Lower leg skin (tissue), 4 donors: ENCODE measurements at regions not wholly inside any gene's neighbourhood (a gene's known extent, or its start where the extent isn't known, plus 50 kb on each side); places are given as distances from the start of the nearest gene placed in this dataset.
"Not testable (repeated sequence)": the region's sequence is repeated elsewhere in the genome, so short reads cannot be mapped to it uniquely, and the experiment has no call there.

Experiments
- DNase-seq, 2 donors: peaks; one replicate each; pipeline ENCODE4 v3.0.0-alpha.2; 2019; ENCODE audit warnings: low spot score in 2 of 2
- H3K4me3 ChIP-seq: fragments of 200-600 bp; sonication (generic); 2 replicates; pipeline ENCODE4 v1.5.1; 2017; ENCODE audit warnings: mild to moderate bottlenecking, low read depth; ENCODE audit not compliant: poor library complexity, severe bottlenecking
- POLR2A ChIP-seq, 2 donors: fragments of 450-650 bp; IDR thresholded peaks; one replicate each; pipeline ENCODE4 v1.6.1; 2016 to 2017; ENCODE audit warnings: antibody characterized with exemption in 2 of 2, mild to moderate bottlenecking in 1 of 2, moderate library complexity in 1 of 2
- WGBS, 2 donors: methylation state at CpG; one replicate each; pipeline ENCODE4 v1.1.5; 2018; 5-methylcytosine and 5-hydroxymethylcytosine counted together
- intact Hi-C: fragments of 100-400 bp; cut with DNase I; formaldehyde crosslinking; loops from one replicate; pipeline ENCODE4 v1.15.0; 2023; ENCODE audit warnings: low total_unique reads
- TF ChIP-seq, protein P1 (sequence below), 3 donors: fragments of 450-650 bp; IDR thresholded peaks; one replicate each; pipeline ENCODE4 v1.5.1; 2016; ENCODE audit warnings: antibody characterized with exemption in 3 of 3, mild to moderate bottlenecking in 3 of 3, moderate library complexity in 2 of 3

DNA sequence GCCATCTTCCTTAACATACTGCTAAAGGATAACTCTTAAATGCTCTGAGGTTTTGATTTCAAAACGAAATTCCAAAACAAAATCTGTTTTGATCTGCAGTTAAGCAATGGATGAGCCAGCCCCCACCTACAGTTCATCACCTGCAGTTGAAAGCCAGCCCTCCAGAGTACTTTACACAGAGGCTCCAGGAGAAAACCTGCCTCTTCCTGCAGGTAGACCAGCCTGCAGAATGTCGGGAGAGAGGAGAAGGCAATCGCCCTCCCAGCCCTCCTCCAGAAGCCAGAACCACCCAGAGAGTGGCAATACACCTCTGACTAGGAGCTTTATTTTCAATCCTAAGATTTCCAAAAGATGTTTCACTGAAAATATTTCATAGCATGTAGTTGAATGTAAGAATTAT, 798.1 kb downstream of the GATA3 start:
- 57 to 59% methylated on average over 3 of the region's 3 CpGs for WGBS, 2 donors
- intact Hi-C loops, result no loop called here
- H3K4me3 ChIP-seq, result no peak overlapping the region
- DNase-seq, result no peak
- no peak for TF ChIP-seq POLR2A (IDR thresholded peaks at IDR 0.05)
- TF ChIP-seq, protein P1, sequence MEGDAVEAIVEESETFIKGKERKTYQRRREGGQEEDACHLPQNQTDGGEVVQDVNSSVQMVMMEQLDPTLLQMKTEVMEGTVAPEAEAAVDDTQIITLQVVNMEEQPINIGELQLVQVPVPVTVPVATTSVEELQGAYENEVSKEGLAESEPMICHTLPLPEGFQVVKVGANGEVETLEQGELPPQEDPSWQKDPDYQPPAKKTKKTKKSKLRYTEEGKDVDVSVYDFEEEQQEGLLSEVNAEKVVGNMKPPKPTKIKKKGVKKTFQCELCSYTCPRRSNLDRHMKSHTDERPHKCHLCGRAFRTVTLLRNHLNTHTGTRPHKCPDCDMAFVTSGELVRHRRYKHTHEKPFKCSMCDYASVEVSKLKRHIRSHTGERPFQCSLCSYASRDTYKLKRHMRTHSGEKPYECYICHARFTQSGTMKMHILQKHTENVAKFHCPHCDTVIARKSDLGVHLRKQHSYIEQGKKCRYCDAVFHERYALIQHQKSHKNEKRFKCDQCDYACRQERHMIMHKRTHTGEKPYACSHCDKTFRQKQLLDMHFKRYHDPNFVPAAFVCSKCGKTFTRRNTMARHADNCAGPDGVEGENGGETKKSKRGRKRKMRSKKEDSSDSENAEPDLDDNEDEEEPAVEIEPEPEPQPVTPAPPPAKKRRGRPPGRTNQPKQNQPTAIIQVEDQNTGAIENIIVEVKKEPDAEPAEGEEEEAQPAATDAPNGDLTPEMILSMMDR (IDR thresholded peaks at IDR 0.05), result no peak

GRCh38 chr10:8853048-8853447, 798.6 kb downstream of the GATA3 start:
- no peak for TF ChIP-seq POLR2A (IDR thresholded peaks at IDR 0.05)
- TF ChIP-seq, protein P1 (IDR thresholded peaks at IDR 0.05), result no peak

DNA sequence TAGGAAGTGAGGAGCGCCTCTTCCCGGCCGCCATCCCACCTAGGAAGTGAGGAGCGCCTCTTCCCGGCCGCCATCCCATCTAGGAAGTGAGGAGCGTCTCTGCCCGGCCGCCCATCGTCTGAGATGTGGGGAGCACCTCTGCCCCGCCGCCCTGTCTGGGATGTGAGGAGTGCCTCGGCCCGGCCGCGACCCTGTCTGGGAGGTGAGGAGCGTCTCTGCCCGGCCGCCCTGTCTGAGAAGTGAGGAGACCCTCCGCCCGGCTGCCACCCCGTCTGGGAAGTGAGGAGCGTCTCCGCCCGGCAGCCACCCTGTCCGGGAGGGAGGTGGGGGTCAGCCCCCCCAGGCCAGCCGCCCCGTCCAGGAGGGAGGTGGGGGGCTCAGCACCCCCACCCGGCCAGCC, 814.4 kb downstream of the GATA3 start:
- intact Hi-C loops, H3K4me3 ChIP-seq, DNase-seq: not testable (repeated sequence)
- WGBS, 2 donors, result 96% methylated on average over 16 of the region's 29 CpGs; no CpG with 5 or more reads in 1 of the 2 donors

More at GRCh38 chr10:8853048-8853447, 798.6 kb downstream of the GATA3 start:
- 68 to 78% methylated on average over 7 of the region's 7 CpGs for WGBS, 2 donors
- no peak overlapping the region for H3K4me3 ChIP-seq
- DNase-seq, result no peak
- intact Hi-C loops, result no loop called here

DNA sequence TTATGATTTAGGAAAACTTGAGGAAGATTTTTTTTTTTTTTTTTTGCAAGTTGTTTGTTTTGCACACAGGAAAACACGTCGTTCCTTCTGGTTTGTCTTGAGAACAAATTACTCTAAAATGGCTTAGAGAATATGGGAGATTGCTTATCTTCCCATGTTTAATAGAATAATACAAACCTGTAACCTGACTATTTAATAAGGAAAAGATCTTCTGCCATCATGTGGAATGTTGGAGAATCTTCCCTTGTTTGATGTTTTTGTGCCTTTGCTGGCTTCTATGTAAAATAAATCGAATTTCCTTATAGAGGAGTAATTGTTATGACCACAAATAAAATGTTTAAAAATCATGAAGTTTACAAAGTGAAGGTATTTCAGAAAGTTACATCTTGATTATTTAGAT, 818.8 kb downstream of the GATA3 start:
- DNase-seq, result no peak
- 26 to 31% methylated on average over 3 of the region's 3 CpGs for WGBS, 2 donors
- no peak overlapping the region for H3K4me3 ChIP-seq
- TF ChIP-seq, protein P1 (IDR thresholded peaks at IDR 0.05), result no peak
- no peak for TF ChIP-seq POLR2A (IDR thresholded peaks at IDR 0.05)
- intact Hi-C loops, result loop anchor here (10.0 kb wide), 1 partner anchor 819 kb away; the partner anchor contains the start of gene GATA3

DNA sequence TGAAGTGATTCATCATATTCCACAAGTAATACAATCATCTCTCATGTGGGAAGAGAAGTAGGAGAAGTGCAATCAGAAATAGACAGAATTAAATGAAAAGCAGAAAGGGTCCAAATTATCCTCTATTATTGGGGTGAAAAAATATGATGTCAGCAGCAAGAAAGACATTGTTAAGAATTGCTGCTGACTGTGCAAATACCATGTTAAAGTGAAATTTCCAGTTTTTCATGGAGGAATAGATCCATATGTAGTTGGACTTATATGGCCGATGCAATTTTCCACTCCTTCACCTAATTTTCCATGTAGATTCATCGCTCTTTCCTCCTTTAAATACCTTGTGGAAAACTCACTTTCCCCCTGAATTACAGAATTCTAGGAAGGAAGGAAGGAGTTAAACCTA, 819.8 kb downstream of the GATA3 start:
- intact Hi-C loops, result loop anchor here (10.0 kb wide), 1 partner anchor 819 kb away; the partner anchor contains the start of gene GATA3
- TF ChIP-seq, protein P1 (IDR thresholded peaks at IDR 0.05), result no peak
- no peak for TF ChIP-seq POLR2A (IDR thresholded peaks at IDR 0.05)

DNA sequence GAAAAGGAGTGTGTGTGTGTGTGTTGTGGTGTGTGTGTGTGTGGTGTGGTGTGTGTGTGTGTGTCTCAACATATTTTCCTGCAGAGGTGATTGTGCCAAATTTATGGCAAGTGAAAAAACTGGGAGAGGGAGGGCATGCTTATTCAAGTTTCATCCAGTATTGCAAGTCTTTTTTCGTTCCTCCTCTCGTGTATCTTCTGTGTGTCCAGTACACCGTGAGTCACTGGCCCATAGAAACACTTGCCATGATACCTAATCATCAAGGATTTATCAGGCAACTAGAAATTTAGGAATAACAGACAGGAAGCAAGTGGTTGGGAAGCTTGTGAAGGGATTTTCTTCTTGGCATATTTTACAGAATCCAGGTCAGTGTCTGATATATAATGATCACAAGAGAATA, 820.5 kb downstream of the GATA3 start:
- TF ChIP-seq, protein P1 (IDR thresholded peaks at IDR 0.05), result no peak
- no peak for TF ChIP-seq POLR2A (IDR thresholded peaks at IDR 0.05)
- intact Hi-C loops, result loop anchor here (10.0 kb wide), 1 partner anchor 820 kb away; the partner anchor contains the start of gene GATA3
- H3K4me3 ChIP-seq, result no peak overlapping the region
- WGBS, 2 donors, result 61% methylated on average over 3 of the region's 3 CpGs
- no peak for DNase-seq

More for the DNA sequence above, 819.8 kb downstream of the GATA3 start:
- H3K4me3 ChIP-seq, result no peak overlapping the region
- 81 to 85% methylated on average over 2 of the region's 2 CpGs for WGBS, 2 donors
- no peak for DNase-seq
